DOHH2 (cell line): ENCODE measurements at regions not wholly inside any gene's neighbourhood (a gene's known extent, or its start where the extent isn't known, plus 50 kb on each side); places are given as distances from the start of the nearest gene placed in this dataset.

Source experiments
- EZH2phosphoT487 ChIP-seq: fragments of 200-600 bp; sonication (generic); IDR thresholded peaks from 2 replicates; pipeline ENCODE4 v1.6.1; 2017; ENCODE audit warnings: borderline replicate concordance, mild to moderate bottlenecking, antibody characterized with exemption, low read length, moderate library complexity, mixed read lengths
- TF ChIP-seq, protein P1 (sequence below): fragments of 200-600 bp; sonication (generic); IDR thresholded peaks from one replicate; pipeline ENCODE4 v1.5.1; 2014; ENCODE audit warnings: antibody characterized with exemption, mild to moderate bottlenecking, low read depth, low read length; ENCODE audit not compliant: poor library complexity, severe bottlenecking

DNA sequence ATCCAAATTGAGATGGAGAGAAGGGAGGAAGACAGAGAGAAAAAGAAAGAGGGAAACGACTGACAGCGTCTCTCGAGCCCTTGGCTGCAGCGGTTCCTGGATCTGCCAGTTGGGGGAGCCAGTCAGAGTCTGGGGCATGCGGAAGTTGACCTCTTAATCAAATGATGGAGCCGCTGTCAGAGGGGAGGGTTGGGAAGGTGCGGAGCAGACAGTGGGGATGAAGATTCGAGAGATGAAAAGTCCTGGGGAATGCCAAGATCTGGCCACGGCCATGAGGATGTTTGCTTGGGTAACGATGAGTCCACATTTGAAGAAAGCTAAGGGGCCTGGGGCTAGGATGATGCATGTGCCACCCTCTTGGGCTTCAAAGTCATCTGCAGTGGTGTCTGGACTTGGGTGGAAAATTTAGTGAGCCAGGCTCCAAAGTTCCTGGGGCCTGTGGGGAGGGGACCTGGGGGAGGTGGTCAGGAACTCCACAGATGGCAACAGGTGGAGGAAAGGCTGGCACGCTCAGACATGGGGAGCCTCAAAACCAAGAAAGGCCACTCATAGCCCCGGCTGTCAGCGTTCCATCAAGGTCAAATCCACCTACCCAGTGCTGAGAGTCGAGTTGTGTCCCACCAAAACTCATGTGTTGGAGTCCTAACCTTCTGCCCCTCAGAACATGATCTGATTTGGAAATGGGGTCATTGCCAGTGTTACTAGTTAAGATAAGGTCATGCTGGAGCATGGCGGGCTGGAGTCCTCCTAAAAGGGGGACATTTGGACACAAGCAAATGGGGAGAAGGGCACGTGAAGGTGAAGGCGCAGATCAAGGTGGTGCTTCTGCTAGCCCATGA is 200.1 kb downstream of the NDUFA10 start:
- TF ChIP-seq, protein P1, sequence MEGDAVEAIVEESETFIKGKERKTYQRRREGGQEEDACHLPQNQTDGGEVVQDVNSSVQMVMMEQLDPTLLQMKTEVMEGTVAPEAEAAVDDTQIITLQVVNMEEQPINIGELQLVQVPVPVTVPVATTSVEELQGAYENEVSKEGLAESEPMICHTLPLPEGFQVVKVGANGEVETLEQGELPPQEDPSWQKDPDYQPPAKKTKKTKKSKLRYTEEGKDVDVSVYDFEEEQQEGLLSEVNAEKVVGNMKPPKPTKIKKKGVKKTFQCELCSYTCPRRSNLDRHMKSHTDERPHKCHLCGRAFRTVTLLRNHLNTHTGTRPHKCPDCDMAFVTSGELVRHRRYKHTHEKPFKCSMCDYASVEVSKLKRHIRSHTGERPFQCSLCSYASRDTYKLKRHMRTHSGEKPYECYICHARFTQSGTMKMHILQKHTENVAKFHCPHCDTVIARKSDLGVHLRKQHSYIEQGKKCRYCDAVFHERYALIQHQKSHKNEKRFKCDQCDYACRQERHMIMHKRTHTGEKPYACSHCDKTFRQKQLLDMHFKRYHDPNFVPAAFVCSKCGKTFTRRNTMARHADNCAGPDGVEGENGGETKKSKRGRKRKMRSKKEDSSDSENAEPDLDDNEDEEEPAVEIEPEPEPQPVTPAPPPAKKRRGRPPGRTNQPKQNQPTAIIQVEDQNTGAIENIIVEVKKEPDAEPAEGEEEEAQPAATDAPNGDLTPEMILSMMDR = no peak
- no peak for TF ChIP-seq EZH2phosphoT487
